ENCODE measurements at regions not wholly inside any gene's neighbourhood (a gene's known extent, or its start where the extent isn't known, plus 50 kb on each side); places are given as distances from the start of the nearest gene placed in this dataset.

DNA sequence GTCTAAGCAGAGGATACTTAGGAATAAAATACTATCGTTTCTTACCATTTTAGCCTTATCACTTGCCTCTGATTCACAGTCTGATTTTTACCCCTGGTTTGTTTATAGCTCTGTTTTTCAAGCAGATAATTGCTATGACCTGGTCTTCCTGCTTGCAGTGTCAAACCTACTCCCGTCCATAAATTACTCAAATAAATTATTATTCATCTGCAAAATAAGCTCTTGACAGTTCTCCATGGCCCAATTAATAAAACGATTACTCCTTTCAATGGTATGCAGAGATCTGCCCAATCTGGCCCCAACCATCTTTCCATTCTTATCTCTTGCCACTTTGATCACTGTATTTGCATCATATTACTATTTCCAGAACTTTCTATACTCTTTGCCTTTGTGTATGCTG lies 354.0 kb downstream of the CCDC85A start:
- no peak for ATAC-seq (ENCODE audit: low read depth)
- intact Hi-C loops (cut with micrococcal nuclease) = no loop called here
- ChIA-PET POLR2A (no interaction called here), CTCF (no interaction called here)
- Mint-ChIP-seq H3K4me1 (no peaks in the 10 kb centered on the region), H3K9me3 (peaks cover 2% of the 10 kb centered on the region), H3K27ac (no peak overlapping the region), H3K27me3 (no peaks in the 10 kb centered on the region), H3K4me3 (no peak overlapping the region), H3K36me3 (ENCODE audit: low read depth) (no peaks in the 10 kb centered on the region)
- no peak for TF ChIP-seq CTCF (IDR thresholded peaks at IDR 0.05)
- DNase-seq = no peak

GRCh38 chr2:56539618-56540017 lies 355.8 kb downstream of the CCDC85A start:
- no peak for TF ChIP-seq CTCF (IDR thresholded peaks at IDR 0.05)
- ATAC-seq (ENCODE audit: low read depth) = no peak
- ChIA-PET POLR2A (no interaction called here), CTCF (no interaction called here)
- Mint-ChIP-seq H3K4me3 (no peak overlapping the region), H3K27ac (no peak overlapping the region), H3K36me3 (ENCODE audit: low read depth) (no peaks in the 10 kb centered on the region), H3K27me3 (no peaks in the 10 kb centered on the region), H3K9me3 (peaks cover 5% of the 10 kb centered on the region), H3K4me1 (no peaks in the 10 kb centered on the region)
- no peak for DNase-seq
- intact Hi-C loops (cut with micrococcal nuclease) = no loop called here

DNA sequence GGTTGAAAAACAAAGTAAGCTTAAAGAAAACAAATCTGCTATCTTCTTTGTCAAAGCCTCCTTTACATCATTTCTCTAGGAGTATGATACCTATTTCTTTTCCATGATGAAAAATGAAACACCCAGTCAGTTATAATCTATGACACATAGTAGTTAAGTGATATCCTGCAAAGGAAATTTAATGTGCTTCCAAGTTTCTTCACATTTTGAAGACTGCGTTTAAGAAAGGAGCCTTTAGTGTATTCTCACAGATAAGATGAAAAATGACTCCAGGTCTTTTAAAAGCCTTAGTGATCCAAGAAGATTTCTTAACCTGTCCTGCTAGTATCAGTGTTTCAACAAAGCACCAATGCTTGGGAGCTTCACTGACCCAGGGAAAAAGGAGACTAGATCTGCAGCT lies 356.7 kb downstream of the CCDC85A start:
- Mint-ChIP-seq H3K27ac (no peak overlapping the region), H3K4me3 (no peak overlapping the region), H3K27me3 (no peaks in the 10 kb centered on the region), H3K9me3 (peaks cover 5% of the 10 kb centered on the region), H3K36me3 (ENCODE audit: low read depth) (no peaks in the 10 kb centered on the region), H3K4me1 (no peaks in the 10 kb centered on the region)
- ATAC-seq (ENCODE audit: low read depth) = no peak
- TF ChIP-seq CTCF (IDR thresholded peaks at IDR 0.05) = no peak
- CTCF ChIA-PET = no interaction called here
- POLR2A ChIA-PET = no interaction called here
- DNase-seq = no peak
- intact Hi-C loops (cut with micrococcal nuclease) = no loop called here

- Mint-ChIP-seq H3K4me3 (no peak overlapping the region), H3K27ac (no peak overlapping the region), H3K36me3 (ENCODE audit: low read depth) (no peaks in the 10 kb centered on the region), H3K4me1 (no peaks in the 10 kb centered on the region), H3K27me3 (no peaks in the 10 kb centered on the region), H3K9me3 (peaks cover 5% of the 10 kb centered on the region)
- intact Hi-C loops (cut with micrococcal nuclease) = no loop called here
- no peak for TF ChIP-seq CTCF (IDR thresholded peaks at IDR 0.05)
- CTCF ChIA-PET = no interaction called here
- ATAC-seq (ENCODE audit: low read depth) (no peak), DNase-seq (no peak)
- POLR2A ChIA-PET = no interaction called here
Observed at GRCh38 chr2:56540916-56541315, 357.1 kb downstream of the CCDC85A start.

GRCh38 chr2:56542213-56542612 lies 358.4 kb downstream of the CCDC85A start:
- ChIA-PET POLR2A (no interaction called here), CTCF (no interaction called here)
- H3K27ac Mint-ChIP-seq = no peak overlapping the region
- no peaks in the 10 kb centered on the region for H3K4me1 Mint-ChIP-seq
- intact Hi-C loops (cut with micrococcal nuclease) = no loop called here
- H3K27me3 Mint-ChIP-seq = no peaks in the 10 kb centered on the region
- H3K4me3 Mint-ChIP-seq = no peak overlapping the region
- no peak for DNase-seq
- H3K9me3 Mint-ChIP-seq = peaks cover 5% of the 10 kb centered on the region
- ATAC-seq (ENCODE audit: low read depth) = no peak
- no peaks in the 10 kb centered on the region for H3K36me3 Mint-ChIP-seq (ENCODE audit: low read depth)
- TF ChIP-seq CTCF (IDR thresholded peaks at IDR 0.05) = no peak

Measured in activated B cell treated with CpG ODN at 0.5 μM for 24 hours (primary cell).